ENCODE measurements at regions not wholly inside any gene's neighbourhood (a gene's known extent, or its start where the extent isn't known, plus 50 kb on each side); places are given as distances from the start of the nearest gene placed in this dataset.
"Not testable (repeated sequence)": the region's sequence is repeated elsewhere in the genome, so short reads cannot be mapped to it uniquely, and the experiment has no call there.

GRCh38 chr17:33682599-33682998 is 389.5 kb upstream of the ASIC2 start:
- no peak for DNase-seq (ENCODE audit: low read depth, low spot score)
- in situ Hi-C loops (cut with HindIII; ENCODE audit: low pct_unique_long_range_greater_than_20kb, low sequenced_read_pairs), result no loop called here

GRCh38 chr17:33684735-33685134 is 391.6 kb upstream of the ASIC2 start:
- DNase-seq (ENCODE audit: low read depth, low spot score), result no peak
- in situ Hi-C loops (cut with HindIII; ENCODE audit: low pct_unique_long_range_greater_than_20kb, low sequenced_read_pairs), result no loop called here

GRCh38 chr17:33686171-33686570 is 393.1 kb upstream of the ASIC2 start:
- DNase-seq (ENCODE audit: low read depth, low spot score), result peak; percentile 46
- in situ Hi-C loops (cut with HindIII; ENCODE audit: low pct_unique_long_range_greater_than_20kb, low sequenced_read_pairs), result no loop called here

GRCh38 chr17:33687831-33688230 is 394.7 kb upstream of the ASIC2 start:
- in situ Hi-C loops (cut with HindIII; ENCODE audit: low pct_unique_long_range_greater_than_20kb, low sequenced_read_pairs), result no loop called here
- no peak for DNase-seq (ENCODE audit: low read depth, low spot score)

GRCh38 chr17:33688771-33689170 is 395.7 kb upstream of the ASIC2 start:
- no peak for DNase-seq (ENCODE audit: low read depth, low spot score)
- in situ Hi-C loops (cut with HindIII; ENCODE audit: low pct_unique_long_range_greater_than_20kb, low sequenced_read_pairs), result no loop called here

GRCh38 chr17:33689725-33690124 is 396.6 kb upstream of the ASIC2 start:
- in situ Hi-C loops (cut with HindIII; ENCODE audit: low pct_unique_long_range_greater_than_20kb, low sequenced_read_pairs), result no loop called here
- DNase-seq (ENCODE audit: low read depth, low spot score), result peak; percentile 16

- in situ Hi-C loops (cut with HindIII; ENCODE audit: low pct_unique_long_range_greater_than_20kb, low sequenced_read_pairs), result no loop called here
- DNase-seq (ENCODE audit: low read depth, low spot score), result no peak
Measured at GRCh38 chr17:33695431-33695830, 402.3 kb upstream of the ASIC2 start.

GRCh38 chr17:33696102-33696501 is 403.0 kb upstream of the ASIC2 start:
- no peak for DNase-seq (ENCODE audit: low read depth, low spot score)
- in situ Hi-C loops (cut with HindIII; ENCODE audit: low pct_unique_long_range_greater_than_20kb, low sequenced_read_pairs), result no loop called here

GRCh38 chr17:33697557-33697956 is 404.5 kb upstream of the ASIC2 start:
- no peak for DNase-seq (ENCODE audit: low read depth, low spot score)

GRCh38 chr17:33701910-33702309 is 408.8 kb upstream of the ASIC2 start:
- in situ Hi-C loops (cut with HindIII; ENCODE audit: low pct_unique_long_range_greater_than_20kb, low sequenced_read_pairs), result no loop called here
- no peak for DNase-seq (ENCODE audit: low read depth, low spot score)

More at GRCh38 chr17:33697557-33697956, 404.5 kb upstream of the ASIC2 start:
- in situ Hi-C loops (cut with HindIII; ENCODE audit: low pct_unique_long_range_greater_than_20kb, low sequenced_read_pairs), result no loop called here

- no peak for DNase-seq (ENCODE audit: low read depth, low spot score)
- in situ Hi-C loops (cut with HindIII; ENCODE audit: low pct_unique_long_range_greater_than_20kb, low sequenced_read_pairs), result no loop called here
Measured at GRCh38 chr17:33704856-33705255, 411.8 kb upstream of the ASIC2 start.

GRCh38 chr17:33709881-33710280 is 416.8 kb upstream of the ASIC2 start:
- in situ Hi-C loops (cut with HindIII; ENCODE audit: low pct_unique_long_range_greater_than_20kb, low sequenced_read_pairs), result no loop called here

GRCh38 chr17:33712120-33712519 is 419.0 kb upstream of the ASIC2 start:
- DNase-seq (ENCODE audit: low read depth, low spot score), result peak; percentile 19
- in situ Hi-C loops (cut with HindIII; ENCODE audit: low pct_unique_long_range_greater_than_20kb, low sequenced_read_pairs), result no loop called here

More at GRCh38 chr17:33709881-33710280, 416.8 kb upstream of the ASIC2 start:
- no peak for DNase-seq (ENCODE audit: low read depth, low spot score)

GRCh38 chr17:33716957-33717356 is 423.9 kb upstream of the ASIC2 start:
- in situ Hi-C loops (cut with HindIII; ENCODE audit: low pct_unique_long_range_greater_than_20kb, low sequenced_read_pairs), result no loop called here
- no peak for DNase-seq (ENCODE audit: low read depth, low spot score)

GRCh38 chr17:33723736-33724135 is 430.6 kb upstream of the ASIC2 start:
- DNase-seq (ENCODE audit: low read depth, low spot score), result peak; percentile 26
- in situ Hi-C loops (cut with HindIII; ENCODE audit: low pct_unique_long_range_greater_than_20kb, low sequenced_read_pairs), result not testable (repeated sequence)

GRCh38 chr17:33725675-33726271 is 432.7 kb upstream of the ASIC2 start:
- DNase-seq (ENCODE audit: low read depth, low spot score), result peak; percentile 64
- in situ Hi-C loops (cut with HindIII; ENCODE audit: low pct_unique_long_range_greater_than_20kb, low sequenced_read_pairs), result no loop called here

GRCh38 chr17:33730131-33730530 is 437.0 kb upstream of the ASIC2 start:
- DNase-seq (ENCODE audit: low read depth, low spot score), result no peak
- in situ Hi-C loops (cut with HindIII; ENCODE audit: low pct_unique_long_range_greater_than_20kb, low sequenced_read_pairs), result no loop called here

GRCh38 chr17:33732116-33732515 is 439.0 kb upstream of the ASIC2 start:
- DNase-seq (ENCODE audit: low read depth, low spot score), result no peak
- in situ Hi-C loops (cut with HindIII; ENCODE audit: low pct_unique_long_range_greater_than_20kb, low sequenced_read_pairs), result no loop called here

- no peak for DNase-seq (ENCODE audit: low read depth, low spot score)
- in situ Hi-C loops (cut with HindIII; ENCODE audit: low pct_unique_long_range_greater_than_20kb, low sequenced_read_pairs), result no loop called here
Measured at GRCh38 chr17:33739714-33740113, 446.6 kb upstream of the ASIC2 start.
